Kidney glomerular epithelial cell (primary cell): ENCODE measurements at regions not wholly inside any gene's neighbourhood (a gene's known extent, or its start where the extent isn't known, plus 50 kb on each side); places are given as distances from the start of the nearest gene placed in this dataset.
"Not testable (repeated sequence)": the region's sequence is repeated elsewhere in the genome, so short reads cannot be mapped to it uniquely, and the experiment has no call there.

ENCODE experiments used
- DNase-seq: peaks from one replicate; lab custom pipeline; 2025; lab: John Stamatoyannopoulos, UW

GRCh38 chr1:81542196-81542595 is 258.5 kb upstream of the ADGRL2 start:
- DNase-seq, result no peak

- DNase-seq, result no peak
Measured at GRCh38 chr1:81540216-81540615, 260.5 kb upstream of the ADGRL2 start.

GRCh38 chr1:81529014-81529413 is 271.7 kb upstream of the ADGRL2 start:
- DNase-seq, result no peak

GRCh38 chr1:81525085-81525484 is 275.6 kb upstream of the ADGRL2 start:
- no peak for DNase-seq

- no peak for DNase-seq
Measured at GRCh38 chr1:81519987-81520386, 280.7 kb upstream of the ADGRL2 start.

GRCh38 chr1:81517987-81518386 is 282.7 kb upstream of the ADGRL2 start:
- no peak for DNase-seq

- DNase-seq, result no peak
Measured at GRCh38 chr1:81513796-81514354, 286.9 kb upstream of the ADGRL2 start.

GRCh38 chr1:81512252-81513003 is 288.3 kb upstream of the ADGRL2 start:
- DNase-seq, result no peak

GRCh38 chr1:81511281-81511680 is 289.5 kb upstream of the ADGRL2 start:
- no peak for DNase-seq

GRCh38 chr1:81510701-81511100 is 290.0 kb upstream of the ADGRL2 start:
- no peak for DNase-seq

- no peak for DNase-seq
Measured at GRCh38 chr1:81509594-81509993, 291.1 kb upstream of the ADGRL2 start.

- no peak for DNase-seq
Measured at GRCh38 chr1:81506699-81507098, 294.0 kb upstream of the ADGRL2 start.

GRCh38 chr1:81505831-81506230 is 294.9 kb upstream of the ADGRL2 start:
- no peak for DNase-seq

GRCh38 chr1:81504820-81505219 is 295.9 kb upstream of the ADGRL2 start:
- DNase-seq, result not testable (repeated sequence)

GRCh38 chr1:81502705-81503104 is 298.0 kb upstream of the ADGRL2 start:
- DNase-seq, result not testable (repeated sequence)

- not testable (repeated sequence) for DNase-seq
Measured at GRCh38 chr1:81501485-81501884, 299.2 kb upstream of the ADGRL2 start.

- no peak for DNase-seq
Measured at GRCh38 chr1:81499487-81499886, 301.2 kb upstream of the ADGRL2 start.

- DNase-seq, result no peak
Measured at GRCh38 chr1:81498471-81499462, 302.0 kb upstream of the ADGRL2 start.

GRCh38 chr1:81496349-81496748 is 304.4 kb upstream of the ADGRL2 start:
- DNase-seq, result no peak

- DNase-seq, result no peak
Measured at GRCh38 chr1:81493102-81493869, 307.4 kb upstream of the ADGRL2 start.

GRCh38 chr1:81492628-81493027 is 308.1 kb upstream of the ADGRL2 start:
- DNase-seq, result no peak

- no peak for DNase-seq
Measured at GRCh38 chr1:81490614-81491013, 310.1 kb upstream of the ADGRL2 start.
